CD8-positive, alpha-beta memory T cell (primary cell): ENCODE measurements at regions not wholly inside any gene's neighbourhood (a gene's known extent, or its start where the extent isn't known, plus 50 kb on each side); places are given as distances from the start of the nearest gene placed in this dataset.
"Not testable (repeated sequence)": the region's sequence is repeated elsewhere in the genome, so short reads cannot be mapped to it uniquely, and the experiment has no call there.

ENCODE experiments used
- CTCF ChIA-PET: fragments of 350-600 bp; sonication (Branson Sonifier 250); formaldehyde crosslinking; loops from one replicate; lab custom pipeline; 2021; ENCODE audit warnings: antibody characterized with exemption; lab: Charles Lee
- POLR2A ChIA-PET: fragments of 350-600 bp; sonication (Branson Sonifier 250); formaldehyde crosslinking; loops from one replicate; lab custom pipeline; 2021; ENCODE audit warnings: antibody characterized with exemption; lab: Charles Lee
- DNase-seq, 5 donors: peaks; one replicate each; pipeline versions ENCODE4 v3.0.0 to v3.0.0-alpha.2; 2020 to 2022; ENCODE audit warnings: mixed read lengths in 1 of 5
- H3K27ac ChIP-seq: one replicate; pipeline ENCODE4 v1.7.0; 2013; ENCODE audit warnings: low read depth, mild to moderate bottlenecking, low read length, moderate library complexity
- H3K27me3 ChIP-seq: 2 replicates; pipeline ENCODE4 v1.7.0; 2013; ENCODE audit warnings: low read length, mild to moderate bottlenecking; ENCODE audit not compliant: insufficient read depth, poor library complexity, severe bottlenecking
- H3K36me3 ChIP-seq: 2 replicates; pipeline ENCODE4 v1.7.0; 2013; ENCODE audit warnings: mild to moderate bottlenecking, low read length, moderate library complexity; ENCODE audit not compliant: insufficient read depth
- H3K4me1 ChIP-seq: 2 replicates; pipeline ENCODE4 v1.7.0; 2013; ENCODE audit warnings: mild to moderate bottlenecking, low read length, moderate library complexity; ENCODE audit not compliant: insufficient read depth
- H3K4me3 ChIP-seq: 2 replicates; pipeline ENCODE4 v1.7.0; 2013; ENCODE audit warnings: mild to moderate bottlenecking, low read length
- H3K9me3 ChIP-seq: 2 replicates; pipeline ENCODE4 v1.7.0; 2013; ENCODE audit warnings: mild to moderate bottlenecking, low read length
- H3K27ac Mint-ChIP-seq, 8 donors: one replicate each; pipeline ENCODE4 v1.8.0; 2020 to 2021; ENCODE audit warnings: mixed read lengths in 8 of 8, mild to moderate bottlenecking in 6 of 8, inconsistent platforms in 3 of 8, moderate library complexity in 3 of 8
- H3K27me3 Mint-ChIP-seq, 2 donors: one replicate each; pipeline ENCODE4 v1.8.0; 2020 to 2021; ENCODE audit warnings: mixed read lengths in 2 of 2, mild to moderate bottlenecking in 1 of 2, moderate library complexity in 1 of 2
- H3K36me3 Mint-ChIP-seq, 3 donors: one replicate each; pipeline ENCODE4 v1.8.0; 2020 to 2021; ENCODE audit warnings: mixed read lengths in 3 of 3, inconsistent platforms in 1 of 3, mild to moderate bottlenecking in 1 of 3
- H3K4me1 Mint-ChIP-seq, 3 donors: one replicate each; pipeline ENCODE4 v1.8.0; 2020 to 2021; ENCODE audit warnings: mixed read lengths in 3 of 3, inconsistent platforms in 1 of 3, mild to moderate bottlenecking in 1 of 3
- H3K4me3 Mint-ChIP-seq, 7 donors: one replicate each; pipeline ENCODE4 v1.8.0; 2020 to 2021; ENCODE audit warnings: mixed read lengths in 7 of 7, mild to moderate bottlenecking in 6 of 7, moderate library complexity in 4 of 7, inconsistent platforms in 2 of 7
- H3K9me3 Mint-ChIP-seq, 5 donors: one replicate each; pipeline ENCODE4 v1.8.0; 2020 to 2022; ENCODE audit warnings: mixed read lengths in 5 of 5, mild to moderate bottlenecking in 3 of 5, moderate library complexity in 2 of 5, inconsistent platforms in 1 of 5

DNA sequence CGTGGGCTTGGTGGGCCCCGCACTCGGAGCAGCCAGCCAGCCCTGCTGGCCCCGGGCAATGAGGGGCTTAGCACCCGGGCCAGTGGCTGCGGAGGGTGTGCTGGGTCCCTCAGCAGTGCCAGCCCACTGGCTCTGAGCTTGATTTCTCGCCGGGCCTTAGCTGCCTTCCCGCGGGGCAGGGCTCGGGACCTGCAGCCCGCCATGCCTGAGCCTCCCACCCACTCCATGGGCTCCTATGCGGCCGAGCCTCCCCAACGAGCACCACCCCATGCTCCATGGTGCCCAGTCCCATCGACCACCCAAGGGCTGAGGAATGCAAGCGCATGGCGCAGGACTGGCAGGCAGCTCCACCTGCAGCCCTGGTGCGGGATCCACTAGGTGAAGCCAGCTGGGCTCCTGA, 686.9 kb downstream of the JRKL start:
- H3K27me3 ChIP-seq, H3K36me3 ChIP-seq, H3K4me3 ChIP-seq, H3K27me3 Mint-ChIP-seq, H3K4me1 ChIP-seq, CTCF ChIA-PET, DNase-seq, H3K4me1 Mint-ChIP-seq, POLR2A ChIA-PET, H3K27ac ChIP-seq, H3K36me3 Mint-ChIP-seq, H3K27ac Mint-ChIP-seq, H3K9me3 ChIP-seq, H3K4me3 Mint-ChIP-seq: not testable (repeated sequence)
- peaks cover 12 to 30% (median 25%) of the 10 kb centered on the region in 5 donors for H3K9me3 Mint-ChIP-seq

DNA sequence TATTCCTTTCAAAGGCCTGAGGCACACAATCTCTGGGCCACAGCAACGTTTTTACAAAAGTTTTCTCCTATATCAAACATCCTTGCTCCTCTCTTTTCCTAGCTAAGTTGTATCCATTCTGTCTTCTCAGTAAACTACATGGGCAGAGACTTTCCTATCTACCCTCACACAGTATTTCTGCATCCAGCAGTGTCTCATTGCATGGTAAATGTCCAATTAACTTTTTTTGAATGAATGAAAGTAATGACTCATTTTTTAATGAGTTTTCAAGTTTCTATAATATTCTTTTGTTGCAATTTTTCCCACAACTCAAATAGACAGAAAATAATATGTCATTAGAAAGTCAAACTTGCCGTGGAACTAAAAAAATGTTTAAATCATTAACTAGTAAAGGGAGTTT, 688.6 kb downstream of the JRKL start:
- no peak overlapping the region for H3K4me3 Mint-ChIP-seq
- Histone ChIP-seq H3K27ac (no peak overlapping the region), H3K9me3 (peaks cover 4% of the 10 kb centered on the region), H3K27me3 (no peaks in the 10 kb centered on the region), H3K36me3 (no peaks in the 10 kb centered on the region), H3K4me3 (no peak overlapping the region), H3K4me1 (no peaks in the 10 kb centered on the region)
- H3K4me1 Mint-ChIP-seq = no peaks in the 10 kb centered on the region
- H3K9me3 Mint-ChIP-seq = peaks cover 6 to 23% (median 13%) of the 10 kb centered on the region in 5 donors
- CTCF ChIA-PET = no interaction called here
- no peak overlapping the region for H3K27ac Mint-ChIP-seq
- POLR2A ChIA-PET = no interaction called here
- no peaks in the 10 kb centered on the region for H3K36me3 Mint-ChIP-seq
- no peaks in the 10 kb centered on the region for H3K27me3 Mint-ChIP-seq
- DNase-seq = no peak

DNA sequence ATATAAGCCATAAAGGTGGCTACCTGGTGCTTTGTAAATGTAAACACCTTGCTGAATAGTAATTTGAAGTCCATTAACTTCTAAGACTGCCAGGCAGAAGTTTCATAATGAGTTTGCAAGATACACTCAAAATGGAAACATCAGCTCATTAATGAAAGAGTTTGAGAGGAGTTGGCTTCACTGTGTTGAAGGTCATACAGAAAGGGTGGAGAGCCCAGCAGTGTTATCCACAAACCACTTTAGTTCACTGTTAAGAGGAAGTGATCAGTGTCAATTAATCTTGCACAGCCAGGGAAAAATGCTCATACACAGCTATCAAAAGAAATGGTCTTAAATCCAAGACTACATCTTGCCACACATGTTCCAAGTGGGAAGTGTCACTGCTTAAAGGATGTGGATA, 689.4 kb downstream of the JRKL start:
- no peaks in the 10 kb centered on the region for H3K27me3 ChIP-seq
- POLR2A ChIA-PET = no interaction called here
- no peak overlapping the region for H3K4me3 ChIP-seq
- Mint-ChIP-seq H3K4me3 (no peak overlapping the region), H3K27ac (no peak overlapping the region), H3K36me3 (no peaks in the 10 kb centered on the region), H3K27me3 (no peaks in the 10 kb centered on the region), H3K4me1 (no peaks in the 10 kb centered on the region), H3K9me3 (peaks cover 2 to 18% (median 10%) of the 10 kb centered on the region in 5 donors)
- no peak for DNase-seq
- H3K4me1 ChIP-seq = no peaks in the 10 kb centered on the region
- H3K9me3 ChIP-seq = no peaks in the 10 kb centered on the region
- H3K36me3 ChIP-seq = no peaks in the 10 kb centered on the region
- H3K27ac ChIP-seq = no peak overlapping the region
- CTCF ChIA-PET = interaction anchor here (1.1 kb wide), 1 partner anchor 9 kb away, joined by 3 read pairs; no protein-coding TSS in a partner anchor

DNA sequence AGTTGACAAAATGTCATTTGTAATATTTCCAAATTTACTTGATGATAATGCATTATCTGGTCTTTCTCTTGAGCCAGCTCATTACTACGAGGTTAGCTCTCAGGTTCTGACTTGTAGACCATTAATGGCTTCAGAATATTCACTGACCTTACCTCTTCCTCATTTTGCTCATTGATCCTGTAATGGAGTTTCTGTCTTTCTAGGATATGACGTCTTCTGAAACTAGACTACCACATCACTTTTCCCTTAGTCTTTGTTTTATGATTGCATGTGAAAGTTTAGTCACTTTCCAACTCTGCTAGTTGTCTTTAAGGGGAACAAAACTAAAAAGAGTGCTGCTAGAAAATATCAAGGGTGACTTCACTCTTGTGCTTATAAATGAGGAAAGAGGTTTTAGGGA, 697.6 kb downstream of the JRKL start:
- no peak overlapping the region for H3K27ac Mint-ChIP-seq
- Histone ChIP-seq H3K36me3 (no peaks in the 10 kb centered on the region), H3K27me3 (no peaks in the 10 kb centered on the region), H3K4me1 (no peaks in the 10 kb centered on the region), H3K27ac (no peak overlapping the region), H3K9me3 (no peaks in the 10 kb centered on the region), H3K4me3 (no peak overlapping the region)
- ChIA-PET POLR2A (no interaction called here), CTCF (no interaction called here)
- no peaks in the 10 kb centered on the region for H3K36me3 Mint-ChIP-seq
- peaks cover 1 to 35% (median 5%) of the 10 kb centered on the region in 5 donors for H3K9me3 Mint-ChIP-seq
- no peak for DNase-seq
- H3K27me3 Mint-ChIP-seq = no peaks in the 10 kb centered on the region
- H3K4me3 Mint-ChIP-seq = no peak overlapping the region
- no peaks in the 10 kb centered on the region for H3K4me1 Mint-ChIP-seq

DNA sequence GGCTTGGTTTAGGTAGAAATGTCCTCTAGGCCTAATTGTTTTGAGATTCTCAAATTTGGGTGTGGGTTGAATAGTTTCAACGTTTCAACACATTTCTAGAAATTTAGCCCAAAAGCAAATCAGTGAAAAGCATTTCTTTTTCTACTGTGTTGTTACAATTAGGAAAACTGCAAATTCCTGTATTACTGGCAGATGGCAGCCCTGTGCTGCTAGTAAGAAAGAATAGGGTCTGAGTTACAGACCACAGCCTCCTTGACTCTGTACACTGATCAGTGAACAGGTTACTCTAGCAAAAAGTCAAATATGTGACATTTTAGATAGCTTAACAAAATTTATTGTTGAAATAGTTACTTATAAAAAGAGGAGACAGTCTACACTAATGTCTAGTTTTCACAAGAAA, 703.0 kb downstream of the JRKL start:
- H3K36me3 ChIP-seq = no peaks in the 10 kb centered on the region
- H3K27me3 Mint-ChIP-seq = peaks cover 0 to 2% of the 10 kb centered on the region in 2 donors
- no peaks in the 10 kb centered on the region for H3K9me3 ChIP-seq
- H3K4me1 Mint-ChIP-seq = no peaks in the 10 kb centered on the region
- CTCF ChIA-PET = no interaction called here
- no peaks in the 10 kb centered on the region for H3K27me3 ChIP-seq
- H3K4me3 ChIP-seq = no peak overlapping the region
- H3K9me3 Mint-ChIP-seq = peaks cover 2 to 23% (median 12%) of the 10 kb centered on the region in 5 donors
- H3K4me1 ChIP-seq = no peaks in the 10 kb centered on the region
- H3K27ac Mint-ChIP-seq = no peak overlapping the region
- H3K27ac ChIP-seq = no peak overlapping the region
- no peaks in the 10 kb centered on the region for H3K36me3 Mint-ChIP-seq
- POLR2A ChIA-PET = no interaction called here
- H3K4me3 Mint-ChIP-seq = no peak overlapping the region
- DNase-seq = no peak

DNA sequence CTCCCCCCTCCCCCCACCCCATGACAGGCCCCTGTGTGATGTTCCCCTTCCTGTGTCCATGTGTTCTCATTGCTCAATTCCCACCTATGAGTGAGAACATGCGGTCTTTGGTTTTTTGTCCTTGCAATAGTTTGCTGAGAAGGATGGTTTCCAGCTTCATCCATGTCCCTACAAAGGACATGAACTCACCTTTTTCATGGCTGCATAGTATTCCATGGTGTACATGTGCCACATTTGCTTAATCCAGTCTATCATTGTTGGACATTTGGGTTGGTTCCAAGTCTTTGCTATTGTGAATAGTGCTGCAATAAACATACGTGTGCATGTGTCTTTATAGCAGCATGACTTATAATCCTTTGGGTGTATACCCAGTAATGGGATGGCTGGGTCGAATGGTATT, 712.4 kb downstream of the JRKL start:
- H3K9me3 ChIP-seq, H3K27ac Mint-ChIP-seq, H3K4me3 Mint-ChIP-seq, H3K36me3 ChIP-seq, DNase-seq, H3K4me3 ChIP-seq, H3K4me1 Mint-ChIP-seq, H3K4me1 ChIP-seq, POLR2A ChIA-PET, H3K27ac ChIP-seq, H3K27me3 Mint-ChIP-seq, H3K36me3 Mint-ChIP-seq, H3K27me3 ChIP-seq, CTCF ChIA-PET: not testable (repeated sequence)
- H3K9me3 Mint-ChIP-seq = peaks cover 7 to 30% (median 16%) of the 10 kb centered on the region in 5 donors

DNA sequence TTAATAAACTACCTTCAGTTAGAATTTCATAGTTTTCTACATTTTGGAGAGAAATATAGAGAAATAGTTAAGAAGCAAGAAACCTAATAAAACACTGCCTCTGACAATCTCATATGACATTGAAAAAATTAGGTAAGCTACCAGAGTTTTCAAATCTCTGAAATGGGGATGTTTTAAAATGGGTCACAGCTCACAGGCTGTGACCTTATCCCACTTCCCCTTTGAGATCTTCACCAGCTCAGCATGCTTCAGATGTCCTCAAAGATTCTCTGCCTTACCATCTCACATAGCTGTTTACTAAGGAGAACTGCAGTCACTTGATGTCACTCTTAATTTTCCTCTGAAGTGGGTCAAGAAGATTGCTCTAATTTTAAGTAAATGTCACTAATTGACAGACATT, 717.8 kb downstream of the JRKL start:
- Mint-ChIP-seq H3K27me3 (no peaks in the 10 kb centered on the region), H3K36me3 (no peaks in the 10 kb centered on the region), H3K4me3 (no peak overlapping the region)

DNA sequence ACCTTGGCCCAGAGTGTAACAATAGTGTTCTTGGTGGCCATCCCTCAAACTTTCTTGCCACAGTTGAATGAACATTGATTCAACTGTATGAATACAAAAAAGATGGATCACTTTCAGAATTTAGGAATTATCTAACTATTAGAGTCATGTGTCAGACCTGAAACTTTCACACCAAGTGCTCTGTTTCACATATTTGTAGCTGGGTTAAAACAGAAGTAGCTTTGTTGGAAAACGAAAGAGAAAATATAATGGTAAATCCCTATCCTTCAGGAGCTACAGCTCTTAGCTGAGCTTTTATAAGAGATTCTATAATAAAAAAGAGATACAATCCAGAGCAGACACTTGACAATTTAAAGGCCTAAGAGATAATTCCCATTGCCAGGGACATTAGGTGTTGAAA, 719.3 kb downstream of the JRKL start:
- ChIA-PET CTCF (no interaction called here), POLR2A (no interaction called here)
- H3K27me3 ChIP-seq = no peaks in the 10 kb centered on the region
- no peak overlapping the region for H3K4me3 ChIP-seq
- Mint-ChIP-seq H3K36me3 (no peaks in the 10 kb centered on the region), H3K27ac (no peak overlapping the region), H3K27me3 (no peaks in the 10 kb centered on the region), H3K9me3 (peaks cover 2 to 10% (median 7%) of the 10 kb centered on the region in 5 donors), H3K4me3 (no peak overlapping the region), H3K4me1 (no peaks in the 10 kb centered on the region)
- DNase-seq = no peak
- no peaks in the 10 kb centered on the region for H3K36me3 ChIP-seq
- H3K4me1 ChIP-seq = no peaks in the 10 kb centered on the region
- H3K9me3 ChIP-seq = no peaks in the 10 kb centered on the region
- H3K27ac ChIP-seq = no peak overlapping the region

More for the DNA sequence above, 717.8 kb downstream of the JRKL start:
- no peak overlapping the region for H3K4me3 ChIP-seq
- no peaks in the 10 kb centered on the region for H3K36me3 ChIP-seq
- ChIA-PET CTCF (no interaction called here), POLR2A (no interaction called here)
- no peaks in the 10 kb centered on the region for H3K9me3 ChIP-seq
- H3K9me3 Mint-ChIP-seq = peaks cover 6 to 14% (median 8%) of the 10 kb centered on the region in 5 donors
- no peaks in the 10 kb centered on the region for H3K27me3 ChIP-seq
- DNase-seq = no peak
- no peak overlapping the region for H3K27ac ChIP-seq
- no peaks in the 10 kb centered on the region for H3K4me1 ChIP-seq
- H3K4me1 Mint-ChIP-seq = no peaks in the 10 kb centered on the region
- no peak overlapping the region for H3K27ac Mint-ChIP-seq

DNA sequence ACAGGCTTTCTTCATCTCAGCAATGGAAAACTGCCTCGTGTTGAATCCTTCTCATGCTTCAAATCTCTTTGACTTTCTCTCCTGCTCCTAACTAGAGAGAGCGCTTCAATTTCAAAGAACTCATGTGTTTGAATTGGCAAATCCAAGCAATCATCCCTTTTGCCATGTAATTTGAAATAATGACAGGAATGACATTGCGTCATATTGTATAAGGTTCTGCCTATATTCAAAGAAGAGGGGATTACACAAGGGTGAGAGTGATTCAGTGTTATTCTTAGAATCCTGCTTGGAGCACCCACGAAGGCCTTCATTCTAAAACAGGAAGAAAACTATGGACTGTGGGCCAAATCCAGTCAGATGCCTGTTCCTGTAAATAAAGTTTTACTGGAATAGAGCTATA, 720.6 kb downstream of the JRKL start:
- Mint-ChIP-seq H3K4me3 (no peak overlapping the region), H3K27me3 (no peaks in the 10 kb centered on the region), H3K9me3 (peaks cover 2 to 9% (median 7%) of the 10 kb centered on the region in 5 donors), H3K4me1 (no peaks in the 10 kb centered on the region), H3K27ac (no peak overlapping the region), H3K36me3 (no peaks in the 10 kb centered on the region)
- no peaks in the 10 kb centered on the region for H3K4me1 ChIP-seq
- no peak overlapping the region for H3K4me3 ChIP-seq
- ChIA-PET POLR2A (no interaction called here), CTCF (no interaction called here)
- H3K27me3 ChIP-seq = no peaks in the 10 kb centered on the region
- no peaks in the 10 kb centered on the region for H3K36me3 ChIP-seq
- DNase-seq = no peak
- no peak overlapping the region for H3K27ac ChIP-seq
- H3K9me3 ChIP-seq = no peaks in the 10 kb centered on the region
